Testis (tissue), 2 donors: ENCODE measurements at regions not wholly inside any gene's neighbourhood (a gene's known extent, or its start where the extent isn't known, plus 50 kb on each side); places are given as distances from the start of the nearest gene placed in this dataset.

Source experiments
- DNase-seq: peaks from one replicate; pipeline ENCODE4 v3.0.0-alpha.2; 2019
- H3K27ac ChIP-seq, 2 donors: fragments of 200-600 bp; sonication (generic); one replicate each; pipeline ENCODE4 v1.5.1; 2019
- H3K27me3 ChIP-seq: fragments of 200-600 bp; sonication (generic); one replicate; pipeline ENCODE4 v1.5.1; 2019
- H3K36me3 ChIP-seq: fragments of 200-600 bp; sonication (generic); one replicate; pipeline ENCODE4 v1.5.1; 2017; ENCODE audit warnings: low read depth; ENCODE audit errors: missing control alignments
- H3K4me1 ChIP-seq: fragments of 200-600 bp; sonication (generic); one replicate; pipeline ENCODE4 v1.5.1; 2019
- H3K4me3 ChIP-seq, 2 donors: fragments of 200-600 bp; sonication (generic); one replicate each; pipeline ENCODE4 v1.5.1; 2017 to 2019
- H3K9me3 ChIP-seq: fragments of 200-600 bp; sonication (generic); one replicate; pipeline ENCODE4 v1.5.1; 2017
- POLR2A ChIP-seq: fragments of 450-650 bp; IDR thresholded peaks from one replicate; pipeline ENCODE4 v1.6.1; 2017; ENCODE audit warnings: antibody characterized with exemption, mild to moderate bottlenecking, moderate library complexity
- WGBS, 2 donors: methylation state at CpG; one replicate each; pipeline ENCODE4 v1.1.5; 2018; 5-methylcytosine and 5-hydroxymethylcytosine counted together
- intact Hi-C: fragments of 100-400 bp; cut with DNase I; formaldehyde crosslinking; loops from one replicate; pipeline ENCODE4 v1.15.1; 2023; ENCODE audit warnings: low total_unique reads
- microRNA-seq, 2 donors: library from miRNA; unstranded; fragments of <30 nt; microRNA quantifications; one replicate each; pipeline ENCODE4, GENCODE V29; 2016; ENCODE audit warnings: borderline number of aligned reads in 2 of 2, borderline replicate concordance in 1 of 2
- small RNA-seq, 2 donors: library from RNA; depleted of rRNA; stranded (forward); fragments of <200 nt; gene quantifications; one replicate each; pipeline ENCODE3, GENCODE V24; 2016
- TF ChIP-seq, protein P1 (sequence below), 3 experiments: fragments of 450-650 bp in 2 of 3; fragments of 200-600 bp in 1 of 3; sonication (generic) in 1 of 3; IDR thresholded peaks; one replicate each; pipeline ENCODE4 v1.5.1; 2016 to 2019; ENCODE audit warnings: antibody characterized with exemption in 3 of 3, mild to moderate bottlenecking in 2 of 3, moderate library complexity in 1 of 3

DNA sequence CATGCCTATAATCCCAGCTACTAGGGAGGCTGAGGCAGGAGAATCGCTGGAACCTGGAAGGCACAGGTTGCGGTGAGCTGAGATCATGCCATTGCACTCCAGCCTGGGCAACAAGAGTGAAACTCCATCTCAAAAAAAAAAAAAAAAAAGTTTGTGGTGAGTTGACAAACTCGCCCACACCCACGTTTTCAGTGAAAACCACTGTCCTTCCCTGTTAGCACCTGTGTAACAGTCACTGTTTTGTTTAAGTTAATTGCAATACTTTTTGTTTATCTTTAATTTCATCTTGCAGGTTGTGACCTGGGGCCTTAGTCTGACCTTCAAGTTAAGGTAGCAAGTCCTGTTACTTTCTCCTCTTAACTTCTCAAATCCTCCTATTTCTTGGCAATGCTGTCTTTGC lies 65.5 kb upstream of the SKOR2 start:
- DNase-seq, result no peak
- no peak overlapping the region for H3K4me3 ChIP-seq
- no peaks in the 10 kb centered on the region for H3K4me1 ChIP-seq
- intact Hi-C loops, result no loop called here
- 88 to 92% methylated on average over 4 of the region's 4 CpGs for WGBS, 2 donors
- H3K27me3 ChIP-seq, result no peaks in the 10 kb centered on the region
- H3K9me3 ChIP-seq, result no peaks in the 10 kb centered on the region
- TF ChIP-seq, protein P1, sequence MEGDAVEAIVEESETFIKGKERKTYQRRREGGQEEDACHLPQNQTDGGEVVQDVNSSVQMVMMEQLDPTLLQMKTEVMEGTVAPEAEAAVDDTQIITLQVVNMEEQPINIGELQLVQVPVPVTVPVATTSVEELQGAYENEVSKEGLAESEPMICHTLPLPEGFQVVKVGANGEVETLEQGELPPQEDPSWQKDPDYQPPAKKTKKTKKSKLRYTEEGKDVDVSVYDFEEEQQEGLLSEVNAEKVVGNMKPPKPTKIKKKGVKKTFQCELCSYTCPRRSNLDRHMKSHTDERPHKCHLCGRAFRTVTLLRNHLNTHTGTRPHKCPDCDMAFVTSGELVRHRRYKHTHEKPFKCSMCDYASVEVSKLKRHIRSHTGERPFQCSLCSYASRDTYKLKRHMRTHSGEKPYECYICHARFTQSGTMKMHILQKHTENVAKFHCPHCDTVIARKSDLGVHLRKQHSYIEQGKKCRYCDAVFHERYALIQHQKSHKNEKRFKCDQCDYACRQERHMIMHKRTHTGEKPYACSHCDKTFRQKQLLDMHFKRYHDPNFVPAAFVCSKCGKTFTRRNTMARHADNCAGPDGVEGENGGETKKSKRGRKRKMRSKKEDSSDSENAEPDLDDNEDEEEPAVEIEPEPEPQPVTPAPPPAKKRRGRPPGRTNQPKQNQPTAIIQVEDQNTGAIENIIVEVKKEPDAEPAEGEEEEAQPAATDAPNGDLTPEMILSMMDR (IDR thresholded peaks at IDR 0.05), result no peak
- no peak for TF ChIP-seq POLR2A
- no peak overlapping the region for H3K27ac ChIP-seq
- H3K36me3 ChIP-seq, result no peaks in the 10 kb centered on the region

DNA sequence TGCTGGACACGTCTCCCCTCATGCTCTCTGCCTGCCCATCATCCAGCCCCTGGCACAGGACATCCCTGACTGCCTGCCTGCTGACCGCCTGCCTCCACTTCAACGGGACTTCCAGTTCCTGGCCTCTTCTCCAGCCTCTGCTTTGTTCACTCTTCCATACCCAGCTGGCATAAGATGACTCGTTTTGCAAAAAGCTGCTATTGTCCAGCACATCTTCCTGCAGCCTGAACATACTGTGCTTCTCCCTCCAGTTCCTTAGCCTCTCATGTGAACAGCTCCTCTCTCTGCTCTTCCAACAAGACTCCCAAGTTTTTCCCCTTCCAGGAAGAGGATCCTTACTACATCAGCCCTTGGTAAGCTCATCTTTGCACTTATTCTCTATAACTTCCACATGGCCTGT lies 62.4 kb upstream of the SKOR2 start:
- DNase-seq, result no peak

DNA sequence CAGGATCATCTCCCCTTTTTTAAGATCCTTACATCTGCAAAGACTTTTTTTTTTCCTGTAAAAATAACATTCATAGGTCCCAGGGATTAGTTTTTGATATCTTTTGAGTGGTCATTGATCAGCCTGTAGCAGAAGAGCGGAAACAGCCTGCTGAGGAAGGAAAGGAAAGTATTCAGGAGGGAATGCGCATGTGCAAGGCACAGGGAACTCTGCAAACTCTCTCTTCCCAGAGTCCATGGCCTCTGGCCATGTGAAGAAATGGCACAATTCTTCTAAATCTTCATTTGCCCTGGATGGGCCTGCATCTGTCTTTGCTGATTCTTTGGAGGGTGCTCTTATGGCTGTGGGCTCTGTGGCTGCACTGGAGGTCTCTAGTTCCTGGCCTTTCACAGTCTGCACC lies 60.1 kb upstream of the SKOR2 start:
- Histone ChIP-seq H3K27me3 (no peaks in the 10 kb centered on the region), H3K4me3 (no peak overlapping the region), H3K27ac (no peak overlapping the region), H3K9me3 (no peaks in the 10 kb centered on the region), H3K4me1 (no peaks in the 10 kb centered on the region), H3K36me3 (no peaks in the 10 kb centered on the region)
- no peak for DNase-seq
- TF ChIP-seq, protein P1 (IDR thresholded peaks at IDR 0.05), result no peak
- no peak for TF ChIP-seq POLR2A
- intact Hi-C loops, result no loop called here
- WGBS, 2 donors, result 94 to 97% methylated on average over 2 of the region's 2 CpGs

More for the DNA sequence above, 62.4 kb upstream of the SKOR2 start:
- Histone ChIP-seq H3K27me3 (no peaks in the 10 kb centered on the region), H3K4me1 (no peaks in the 10 kb centered on the region), H3K4me3 (no peak overlapping the region), H3K36me3 (no peaks in the 10 kb centered on the region), H3K27ac (no peak overlapping the region), H3K9me3 (no peaks in the 10 kb centered on the region)
- 52 to 81% methylated on average over 4 of the region's 4 CpGs for WGBS, 2 donors
- no peak for TF ChIP-seq POLR2A
- TF ChIP-seq, protein P1 (IDR thresholded peaks at IDR 0.05), result no peak
- intact Hi-C loops, result no loop called here

Small RNA genes lying in the stretch of these regions (microRNA-seq; reads per million reads assigned to microRNA genes)
- gene MIR4527, result 0 reads per million in 2 donors

Small RNA genes lying in the stretch of these regions (small RNA-seq; reads per million reads assigned to genes)
- gene MIR4527, result 0 reads per million in 2 donors
